Endothelial cell of umbilical vein (primary cell): ENCODE measurements at regions not wholly inside any gene's neighbourhood (a gene's known extent, or its start where the extent isn't known, plus 50 kb on each side); places are given as distances from the start of the nearest gene placed in this dataset.

Experiments used
- BruUV-seq: library from RNA; stranded (reverse); fragments of 400-500 nt; replicated peaks from 2 replicates; lab custom pipeline; 2021; lab: Mats Ljungman, UMichigan
- CTCF ChIA-PET: fragments of 300-600, 350-600 bp; sonication (Branson Sonifier 250); formaldehyde crosslinking; loops from one replicate; lab custom pipeline; 2021; ENCODE audit warnings: antibody characterized with exemption, inconsistent platforms; lab: Charles Lee
- POLR2A ChIA-PET: fragments of 300-600, 350-600 bp; sonication (Branson Sonifier 250); formaldehyde crosslinking; loops from one replicate; lab custom pipeline; 2021; ENCODE audit warnings: antibody characterized with exemption, inconsistent platforms; lab: Charles Lee
- DNase-seq: peaks from one replicate; pipeline ENCODE4 v3.0.0-alpha.2; 2011; ENCODE audit warnings: low read depth, low spot score
- FAIRE-seq: peaks from 2 replicates; lab custom pipeline; 2011; peaks lifted over from hg19 to GRCh38; lab: Jason Lieb, UNC
- H2AFZ ChIP-seq: 2 replicates; pipeline ENCODE4 v1.6.0; 2012; ENCODE audit warnings: low read depth, low read length, control low read depth, inconsistent platforms
- H3K27ac ChIP-seq: 2 replicates; pipeline ENCODE4 v1.5.1; 2011; ENCODE audit warnings: low read depth, mild to moderate bottlenecking, control low read depth, low read length, moderate library complexity; ENCODE audit not compliant: insufficient read depth
- H3K27me3 ChIP-seq, 2 experiments: 2 replicates each; pipeline versions ENCODE4 v1.6.0 to v1.6.1; 2011; ENCODE audit warnings: low read length in 2 of 2, mixed read lengths in 1 of 2; ENCODE audit not compliant: control insufficient read depth in 2 of 2, insufficient read depth in 2 of 2
- H3K36me3 ChIP-seq, 2 experiments: 2 replicates in 1 of 2; 3 replicates in 1 of 2; pipeline ENCODE4 v1.5.1; 2011; ENCODE audit warnings: low read length in 2 of 2, mild to moderate bottlenecking in 1 of 2, moderate library complexity in 1 of 2; ENCODE audit not compliant: control insufficient read depth in 2 of 2, insufficient read depth in 2 of 2; ENCODE audit errors: extremely low read depth in 1 of 2
- H3K4me1 ChIP-seq: 3 replicates; pipeline ENCODE4 v1.5.1; 2011; ENCODE audit warnings: mild to moderate bottlenecking, low read length; ENCODE audit not compliant: control insufficient read depth, insufficient read depth; ENCODE audit errors: extremely low read depth
- H3K4me2 ChIP-seq: 2 replicates; pipeline ENCODE4 v1.6.1; 2011; ENCODE audit warnings: low read length, control low read depth, mixed read lengths; ENCODE audit not compliant: insufficient read depth
- H3K4me3 ChIP-seq, 3 experiments: fragments of 200-600 bp in 1 of 3; sonication (generic), shearing (Covaris generic) in 1 of 3; replicated peaks in 1 of 3; 2 replicates each; pipeline ENCODE4 v1.5.1; 2011 to 2016; ENCODE audit warnings: control low read depth in 3 of 3, low read length in 3 of 3, mild to moderate bottlenecking in 2 of 3, inconsistent platforms in 1 of 3, low read depth in 1 of 3, moderate library complexity in 1 of 3; ENCODE audit not compliant: insufficient read depth in 1 of 3
- H3K79me2 ChIP-seq: 2 replicates; pipeline ENCODE4 v1.6.0; 2012; ENCODE audit warnings: low read length, inconsistent platforms; ENCODE audit not compliant: control insufficient read depth, insufficient read depth
- H3K9ac ChIP-seq: replicated peaks from 2 replicates; pipeline ENCODE3; 2011; ENCODE audit warnings: low read length, control low read depth; ENCODE audit not compliant: insufficient read depth; ENCODE audit errors: extremely low read depth
- H3K9me1 ChIP-seq: replicated peaks from 3 replicates; pipeline ENCODE4 v1.6.0; 2011; ENCODE audit warnings: mild to moderate bottlenecking, low read length; ENCODE audit not compliant: control insufficient read depth, insufficient read depth; ENCODE audit errors: extremely low read depth
- H3K9me3 ChIP-seq: replicated peaks from 2 replicates; pipeline ENCODE4 v1.5.1; 2012; ENCODE audit warnings: low read length, inconsistent platforms; ENCODE audit not compliant: control insufficient read depth, insufficient read depth
- H4K20me1 ChIP-seq: replicated peaks from 2 replicates; pipeline ENCODE3; 2011; ENCODE audit warnings: mild to moderate bottlenecking, low read length; ENCODE audit not compliant: control insufficient read depth, insufficient read depth; ENCODE audit errors: extremely low read depth
- EZH2 ChIP-seq: IDR thresholded peaks from 2 replicates; pipeline ENCODE4 v1.6.1; 2012; ENCODE audit warnings: borderline replicate concordance, low read depth, mild to moderate bottlenecking, moderate library complexity, low read length, inconsistent platforms; ENCODE audit not compliant: severe bottlenecking
- FOS ChIP-seq: IDR thresholded peaks from 2 replicates; pipeline ENCODE4 v1.6.1; 2011; ENCODE audit warnings: mild to moderate bottlenecking, low read length, moderate library complexity, borderline replicate concordance; ENCODE audit not compliant: insufficient read depth
- GATA2 ChIP-seq: IDR thresholded peaks from 2 replicates; pipeline ENCODE4 v1.7.0; 2011; ENCODE audit warnings: low read depth, mild to moderate bottlenecking, moderate library complexity, mixed read lengths, low read length; ENCODE audit not compliant: insufficient read length, insufficient read depth
- JUN ChIP-seq: IDR thresholded peaks from 2 replicates; pipeline ENCODE4 v1.6.1; 2011; ENCODE audit warnings: borderline replicate concordance, low read depth; ENCODE audit not compliant: insufficient read length, insufficient read depth
- MYC ChIP-seq: IDR thresholded peaks from one replicate; pipeline ENCODE4 v1.6.1; 2011; ENCODE audit warnings: mild to moderate bottlenecking, low read depth, low read length
- POLR2A ChIP-seq: IDR thresholded peaks from 2 replicates; pipeline ENCODE4 v1.6.1; 2012; ENCODE audit warnings: low read depth, mild to moderate bottlenecking, control low read depth, low read length
- POLR2AphosphoS5 ChIP-seq: IDR thresholded peaks from 2 replicates; pipeline ENCODE4 v1.6.1; 2012; ENCODE audit warnings: low read depth, mild to moderate bottlenecking, control low read depth, low read length, moderate library complexity; ENCODE audit not compliant: insufficient read depth
- dilution Hi-C: fragments of 300-500 bp; cut with MboI; formaldehyde crosslinking; loops from one replicate; pipeline ENCODE4 v1.15.0; 2019; ENCODE audit warnings: low sequenced_read_pairs; ENCODE audit not compliant: extremely low pct_ligation_motif_present
- intact Hi-C: fragments of 100-400 bp; cut with micrococcal nuclease; formaldehyde crosslinking; loops from one replicate; pipeline ENCODE4 v1.10.0; 2022
- TF ChIP-seq, protein P1 (sequence below), 2 donors: IDR thresholded peaks; 1 replicate in 1 of 2; 2 replicates in 1 of 2; pipeline ENCODE4 v1.5.1; 2011; ENCODE audit warnings: low read length in 2 of 2, mild to moderate bottlenecking in 2 of 2, moderate library complexity in 2 of 2, control low read depth in 1 of 2, inconsistent platforms in 1 of 2, low read depth in 1 of 2; ENCODE audit not compliant: insufficient read depth in 1 of 2; ENCODE audit errors: extremely low read depth in 1 of 2
- TF ChIP-seq, protein P2 (sequence below): IDR thresholded peaks from 2 replicates; pipeline ENCODE4 v1.6.1; 2011; ENCODE audit not compliant: insufficient read depth, insufficient read length

DNA sequence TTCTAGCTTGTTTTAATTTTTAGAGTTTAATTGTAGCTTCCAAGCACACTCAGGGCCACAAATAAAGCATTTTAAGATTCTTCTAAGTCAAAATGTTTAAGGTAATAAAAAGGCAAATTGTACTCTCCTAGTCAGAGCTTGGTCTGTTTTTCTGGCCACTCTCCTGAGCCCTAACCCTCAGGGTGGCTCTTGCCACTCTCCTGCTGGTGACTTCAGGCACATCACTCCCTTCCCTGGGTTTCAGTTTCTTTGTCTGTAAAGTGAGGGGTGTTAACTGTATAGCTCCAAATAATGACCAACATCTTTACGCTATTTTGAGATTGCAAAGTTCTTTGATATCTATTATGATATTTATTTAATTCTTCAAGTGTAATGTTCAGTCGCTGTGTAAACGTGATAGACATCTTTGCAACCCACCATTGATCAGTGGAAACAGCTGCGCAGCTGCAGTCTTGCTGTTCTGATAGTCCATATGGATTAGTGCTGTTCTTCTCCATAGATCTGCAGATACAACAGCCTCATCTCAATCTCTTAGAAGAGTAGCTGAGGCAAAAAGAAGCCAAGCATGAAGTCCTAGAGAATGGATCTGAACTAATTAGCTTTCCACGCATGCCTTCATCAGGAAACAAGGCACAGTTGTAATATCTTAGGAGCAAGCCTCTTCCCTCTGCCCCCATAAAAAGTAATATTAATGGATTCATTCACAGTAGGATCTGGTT is 189.9 kb downstream of the PLPP4 start:
- CTCF ChIA-PET = interaction anchor here (1.0 to 2.8 kb wide), 10 partner anchors 11 to 425 kb away, joined by 3 to 9 read pairs (median 5); no protein-coding TSS in a partner anchor
- no peaks in the 10 kb centered on the region for H3K36me3 ChIP-seq

More for the DNA sequence above, 189.9 kb downstream of the PLPP4 start:
- BruUV-seq = no TSS peak
- dilution Hi-C loops (no loop called here), intact Hi-C loops (no loop called here)
- no peaks in the 10 kb centered on the region for H3K9me1 ChIP-seq
- H3K4me2 ChIP-seq = no peak overlapping the region
- peaks cover 19% of the 10 kb centered on the region for H3K4me1 ChIP-seq
- H3K79me2 ChIP-seq = no peaks in the 10 kb centered on the region
- DNase-seq = no peak
- POLR2A ChIA-PET = no interaction called here
- no peaks in the 10 kb centered on the region for H4K20me1 ChIP-seq
- no peak for FAIRE-seq
- H3K9me3 ChIP-seq = no peaks in the 10 kb centered on the region
- no peak overlapping the region for H3K9ac ChIP-seq
- TF ChIP-seq MYC = no peak
- no peak for TF ChIP-seq FOS
- TF ChIP-seq, protein P1, sequence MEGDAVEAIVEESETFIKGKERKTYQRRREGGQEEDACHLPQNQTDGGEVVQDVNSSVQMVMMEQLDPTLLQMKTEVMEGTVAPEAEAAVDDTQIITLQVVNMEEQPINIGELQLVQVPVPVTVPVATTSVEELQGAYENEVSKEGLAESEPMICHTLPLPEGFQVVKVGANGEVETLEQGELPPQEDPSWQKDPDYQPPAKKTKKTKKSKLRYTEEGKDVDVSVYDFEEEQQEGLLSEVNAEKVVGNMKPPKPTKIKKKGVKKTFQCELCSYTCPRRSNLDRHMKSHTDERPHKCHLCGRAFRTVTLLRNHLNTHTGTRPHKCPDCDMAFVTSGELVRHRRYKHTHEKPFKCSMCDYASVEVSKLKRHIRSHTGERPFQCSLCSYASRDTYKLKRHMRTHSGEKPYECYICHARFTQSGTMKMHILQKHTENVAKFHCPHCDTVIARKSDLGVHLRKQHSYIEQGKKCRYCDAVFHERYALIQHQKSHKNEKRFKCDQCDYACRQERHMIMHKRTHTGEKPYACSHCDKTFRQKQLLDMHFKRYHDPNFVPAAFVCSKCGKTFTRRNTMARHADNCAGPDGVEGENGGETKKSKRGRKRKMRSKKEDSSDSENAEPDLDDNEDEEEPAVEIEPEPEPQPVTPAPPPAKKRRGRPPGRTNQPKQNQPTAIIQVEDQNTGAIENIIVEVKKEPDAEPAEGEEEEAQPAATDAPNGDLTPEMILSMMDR (IDR thresholded peaks at IDR 0.05; ENCODE audit: extremely low read depth in 1 of 2, insufficient read depth in 1 of 2, low read depth in 1 of 2, low read length in 2 of 2) = peak in 1 of 2 donors; percentile 4
- no peak for TF ChIP-seq POLR2AphosphoS5
- TF ChIP-seq JUN = no peak
- no peak for TF ChIP-seq POLR2A
- TF ChIP-seq, protein P2, sequence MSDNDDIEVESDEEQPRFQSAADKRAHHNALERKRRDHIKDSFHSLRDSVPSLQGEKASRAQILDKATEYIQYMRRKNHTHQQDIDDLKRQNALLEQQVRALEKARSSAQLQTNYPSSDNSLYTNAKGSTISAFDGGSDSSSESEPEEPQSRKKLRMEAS = no peak
- no peak for TF ChIP-seq GATA2
- TF ChIP-seq EZH2 = no peak
- no peak overlapping the region for H2AFZ ChIP-seq
- no peaks in the 10 kb centered on the region for H3K27me3 ChIP-seq
- H3K4me3 ChIP-seq = no peak overlapping the region
- H3K27ac ChIP-seq = no peak overlapping the region
